Gastrocnemius medialis (tissue), 4 donors: ENCODE measurements at regions not wholly inside any gene's neighbourhood (a gene's known extent, or its start where the extent isn't known, plus 50 kb on each side); places are given as distances from the start of the nearest gene placed in this dataset.
"Not testable (repeated sequence)": the region's sequence is repeated elsewhere in the genome, so short reads cannot be mapped to it uniquely, and the experiment has no call there.

Experiments used
- CTCF ChIP-seq, 5 experiments: fragments of 450-650 bp in 3 of 5; fragments of 200-600 bp in 2 of 5; sonication (generic) in 2 of 5; IDR thresholded peaks in 4 of 5; conservative IDR thresholded peaks in 1 of 5; 1 replicate in 4 of 5; 2 replicates in 1 of 5; pipeline ENCODE4 v1.5.1; 2016 to 2019; ENCODE audit warnings: antibody characterized with exemption in 5 of 5, mild to moderate bottlenecking in 3 of 5, moderate library complexity in 3 of 5
- POLR2A ChIP-seq, 2 donors: fragments of 450-650 bp; IDR thresholded peaks; one replicate each; pipeline ENCODE4 v1.6.1; 2017; ENCODE audit warnings: antibody characterized with exemption in 2 of 2, mild to moderate bottlenecking in 2 of 2, moderate library complexity in 2 of 2

- TF ChIP-seq CTCF (IDR thresholded peaks at IDR 0.05 in 4 of 5, conservative IDR thresholded peaks at IDR 0.05 in 1 of 5); POLR2A (IDR thresholded peaks at IDR 0.05): not testable (repeated sequence)
These were observed 124.5 kb downstream of the ACTL7B start for GRCh38 chr9:108731292-108731691.
